Nephron progenitor cell (in vitro differentiated cells): ENCODE measurements at regions not wholly inside any gene's neighbourhood (a gene's known extent, or its start where the extent isn't known, plus 50 kb on each side); places are given as distances from the start of the nearest gene placed in this dataset.

Source experiments
- DNase-seq: peaks from one replicate; pipeline ENCODE4 v3.0.0; 2021
- H3K27ac Mint-ChIP-seq: 2 replicates; pipeline ENCODE4 v1.8.0; 2021; ENCODE audit warnings: mild to moderate bottlenecking, moderate library complexity, mixed read lengths
- H3K27me3 Mint-ChIP-seq: 2 replicates; pipeline ENCODE4 v1.8.0; 2021; ENCODE audit warnings: mild to moderate bottlenecking, low read depth, mixed read lengths; ENCODE audit not compliant: poor library complexity
- H3K36me3 Mint-ChIP-seq: 2 replicates; pipeline ENCODE4 v1.8.0; 2021; ENCODE audit warnings: low read depth, mixed read lengths
- H3K4me1 Mint-ChIP-seq: 2 replicates; pipeline ENCODE4 v1.8.0; 2021; ENCODE audit warnings: mixed read lengths
- H3K4me3 Mint-ChIP-seq: 2 replicates; pipeline ENCODE4 v1.8.0; 2021; ENCODE audit warnings: mild to moderate bottlenecking, moderate library complexity, mixed read lengths
- H3K9me3 Mint-ChIP-seq: 2 replicates; pipeline ENCODE4 v1.8.0; 2021; ENCODE audit warnings: mild to moderate bottlenecking, moderate library complexity, mixed read lengths
- TF ChIP-seq, protein P1 (sequence below): fragments of 200-600 bp; sonication (generic); IDR thresholded peaks from 2 replicates; pipeline ENCODE4 v1.5.0; 2021; ENCODE audit warnings: antibody characterized with exemption

GRCh38 chr11:120037111-120037510 is 100.8 kb downstream of the TRIM29 start:
- no peak for DNase-seq
- TF ChIP-seq, protein P1, sequence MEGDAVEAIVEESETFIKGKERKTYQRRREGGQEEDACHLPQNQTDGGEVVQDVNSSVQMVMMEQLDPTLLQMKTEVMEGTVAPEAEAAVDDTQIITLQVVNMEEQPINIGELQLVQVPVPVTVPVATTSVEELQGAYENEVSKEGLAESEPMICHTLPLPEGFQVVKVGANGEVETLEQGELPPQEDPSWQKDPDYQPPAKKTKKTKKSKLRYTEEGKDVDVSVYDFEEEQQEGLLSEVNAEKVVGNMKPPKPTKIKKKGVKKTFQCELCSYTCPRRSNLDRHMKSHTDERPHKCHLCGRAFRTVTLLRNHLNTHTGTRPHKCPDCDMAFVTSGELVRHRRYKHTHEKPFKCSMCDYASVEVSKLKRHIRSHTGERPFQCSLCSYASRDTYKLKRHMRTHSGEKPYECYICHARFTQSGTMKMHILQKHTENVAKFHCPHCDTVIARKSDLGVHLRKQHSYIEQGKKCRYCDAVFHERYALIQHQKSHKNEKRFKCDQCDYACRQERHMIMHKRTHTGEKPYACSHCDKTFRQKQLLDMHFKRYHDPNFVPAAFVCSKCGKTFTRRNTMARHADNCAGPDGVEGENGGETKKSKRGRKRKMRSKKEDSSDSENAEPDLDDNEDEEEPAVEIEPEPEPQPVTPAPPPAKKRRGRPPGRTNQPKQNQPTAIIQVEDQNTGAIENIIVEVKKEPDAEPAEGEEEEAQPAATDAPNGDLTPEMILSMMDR = no peak
- Mint-ChIP-seq H3K4me1 (peaks cover 40% of the 10 kb centered on the region), H3K36me3 (no peaks in the 10 kb centered on the region), H3K9me3 (peaks cover 27% of the 10 kb centered on the region), H3K4me3 (no peak overlapping the region), H3K27ac (no peak overlapping the region), H3K27me3 (peaks cover 10% of the 10 kb centered on the region)

DNA sequence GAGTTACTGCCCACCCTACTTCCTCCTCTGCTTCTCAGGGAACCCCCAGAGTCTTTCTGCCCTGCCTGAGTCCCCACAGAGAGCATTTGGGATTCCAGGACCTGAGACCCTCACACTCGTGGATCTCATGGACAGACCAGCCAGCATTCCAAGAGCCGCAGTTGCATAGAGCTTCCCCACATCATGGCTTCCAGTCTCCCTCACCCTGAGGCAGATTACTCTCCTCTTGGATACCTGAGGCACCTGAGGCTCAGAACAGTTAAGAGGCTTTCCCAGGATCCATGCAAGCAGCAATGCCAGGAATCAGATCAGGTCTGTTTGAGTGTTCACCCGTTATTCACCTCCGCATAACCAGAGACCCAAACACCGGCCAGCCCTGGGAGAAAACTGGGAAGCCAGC is 102.2 kb downstream of the TRIM29 start:
- Mint-ChIP-seq H3K9me3 (peaks cover 26% of the 10 kb centered on the region), H3K27me3 (peaks cover 10% of the 10 kb centered on the region), H3K4me3 (no peak overlapping the region), H3K36me3 (no peaks in the 10 kb centered on the region), H3K4me1 (peaks cover 48% of the 10 kb centered on the region), H3K27ac (no peak overlapping the region)
- TF ChIP-seq, protein P1 = no peak
- DNase-seq = no peak

DNA sequence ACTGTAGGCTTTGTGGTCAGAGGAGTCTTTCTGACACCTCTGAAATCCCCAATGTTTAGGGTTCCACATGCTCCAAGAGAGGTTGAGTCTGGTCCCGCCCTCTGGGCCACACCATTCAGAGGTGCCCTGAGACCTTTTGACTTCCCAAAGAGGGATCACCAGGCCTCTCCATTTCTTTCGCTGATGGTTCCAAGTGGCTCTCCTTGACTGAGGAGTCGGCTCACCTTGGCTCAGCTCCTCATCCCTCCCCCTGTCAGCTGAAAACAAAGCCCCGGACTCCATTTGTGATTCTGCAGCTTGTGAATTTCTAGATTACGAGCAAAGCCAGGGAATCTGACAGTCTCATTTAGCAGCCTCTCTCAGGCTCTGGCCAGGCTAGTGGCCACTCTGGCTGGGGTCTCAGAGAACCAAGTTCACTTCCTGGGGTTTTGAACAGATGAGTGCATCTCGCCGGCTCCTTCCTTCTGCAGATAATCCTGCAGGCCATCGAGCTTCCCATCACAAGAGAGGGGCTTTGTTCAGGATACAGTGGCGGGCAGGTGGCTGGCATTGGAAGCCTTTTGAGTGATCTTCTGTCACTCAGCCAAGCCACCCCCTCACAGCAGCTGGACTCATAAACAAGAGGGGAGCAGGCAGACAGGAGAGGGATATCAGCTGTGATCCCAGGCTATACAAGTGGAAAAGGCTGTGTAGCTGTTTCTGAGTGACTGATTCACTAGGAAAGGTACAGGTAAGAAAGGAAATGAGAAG is 102.9 kb downstream of the TRIM29 start:
- Mint-ChIP-seq H3K4me1 (peaks cover 44% of the 10 kb centered on the region), H3K27ac (peak overlapping the region; percentile 95)

GRCh38 chr11:120034176-120034875 is 103.6 kb downstream of the TRIM29 start:
- Mint-ChIP-seq H3K4me3 (no peak overlapping the region), H3K4me1 (peaks cover 46% of the 10 kb centered on the region), H3K27ac (no peak overlapping the region), H3K9me3 (peaks cover 26% of the 10 kb centered on the region), H3K27me3 (peaks cover 6% of the 10 kb centered on the region), H3K36me3 (no peaks in the 10 kb centered on the region)
- TF ChIP-seq, protein P1 = no peak
- no peak for DNase-seq

More for the DNA sequence above, 102.9 kb downstream of the TRIM29 start:
- Mint-ChIP-seq H3K9me3 (peaks cover 26% of the 10 kb centered on the region), H3K4me3 (no peak overlapping the region), H3K27me3 (peaks cover 9% of the 10 kb centered on the region), H3K36me3 (no peaks in the 10 kb centered on the region)
- no peak for DNase-seq
- TF ChIP-seq, protein P1 = no peak

DNA sequence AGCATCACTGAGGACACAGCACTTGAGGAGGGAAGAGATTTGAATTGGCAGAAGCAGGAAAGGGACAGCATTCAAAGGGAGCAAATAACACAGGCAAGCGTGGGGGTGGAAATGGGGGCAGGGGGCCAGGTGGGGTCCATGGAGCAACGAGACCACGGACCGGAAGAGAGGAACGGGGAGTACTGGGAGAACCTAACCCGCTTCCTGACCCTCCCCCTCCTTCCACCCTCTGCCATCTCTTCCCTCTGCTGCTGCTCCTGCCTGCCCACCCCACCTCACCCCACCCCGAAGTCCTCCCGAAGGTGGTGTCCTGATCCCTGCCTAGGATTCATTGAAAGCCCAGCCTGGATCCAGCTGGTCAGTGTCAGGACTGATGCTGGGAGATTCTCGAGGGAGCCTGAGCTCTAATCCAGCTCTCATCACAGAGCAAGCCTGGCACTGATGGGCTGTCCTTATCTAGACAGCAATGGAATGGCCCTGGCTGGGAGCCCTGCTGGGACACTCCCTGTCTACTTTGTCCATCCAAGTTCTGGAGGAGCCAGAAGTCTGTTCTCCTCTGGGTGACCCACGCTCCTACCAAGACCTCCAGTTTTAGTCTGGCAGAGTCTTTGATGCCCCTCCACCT is 105.0 kb downstream of the TRIM29 start:
- H3K27me3 Mint-ChIP-seq = peaks cover 6% of the 10 kb centered on the region
- no peak overlapping the region for H3K27ac Mint-ChIP-seq
- peaks cover 22% of the 10 kb centered on the region for H3K9me3 Mint-ChIP-seq
- no peaks in the 10 kb centered on the region for H3K36me3 Mint-ChIP-seq
- DNase-seq = no peak
- no peak overlapping the region for H3K4me3 Mint-ChIP-seq
- TF ChIP-seq, protein P1 = no peak
- H3K4me1 Mint-ChIP-seq = peaks cover 55% of the 10 kb centered on the region
